NCI-H1417 (cell line): ENCODE measurements at regions not wholly inside any gene's neighbourhood (a gene's known extent, or its start where the extent isn't known, plus 50 kb on each side); places are given as distances from the start of the nearest gene placed in this dataset.
A peak's percentile ranks its signal among the peaks of the same experiment; 100 is the strongest.
"Not testable (repeated sequence)": the region's sequence is repeated elsewhere in the genome, so short reads cannot be mapped to it uniquely, and the experiment has no call there.

Experiments used
- DNase-seq, 3 experiments: peaks; one replicate each; lab custom pipeline; 2025; lab: John Stamatoyannopoulos, UW

- DNase-seq = no peak
Observed at GRCh38 chr3:103787164-103787871, 1352.5 kb downstream of the ZPLD1 start.

- DNase-seq = no peak
Observed at GRCh38 chr3:103787879-103788278, 1353.1 kb downstream of the ZPLD1 start.

- no peak for DNase-seq
Observed at GRCh38 chr3:103791786-103792515, 1357.1 kb downstream of the ZPLD1 start.

GRCh38 chr3:103794656-103795055 is 1359.8 kb downstream of the ZPLD1 start:
- DNase-seq = peak in 2 of 3 experiments; percentile 6 to 37

GRCh38 chr3:103796068-103796467 is 1361.3 kb downstream of the ZPLD1 start:
- no peak for DNase-seq

- DNase-seq = no peak
Observed at GRCh38 chr3:103803787-103804186, 1369.0 kb downstream of the ZPLD1 start.

GRCh38 chr3:103810167-103810566 is 1375.4 kb downstream of the ZPLD1 start:
- DNase-seq = no peak

- peak in 2 of 3 experiments; percentile 5 to 56 for DNase-seq
Observed at GRCh38 chr3:103813955-103814354, 1379.1 kb downstream of the ZPLD1 start.

- no peak for DNase-seq
Observed at GRCh38 chr3:103818398-103818797, 1383.6 kb downstream of the ZPLD1 start.

- peak in 1 of 3 experiments; percentile 31 for DNase-seq
Observed at GRCh38 chr3:103818800-103819199, 1384.0 kb downstream of the ZPLD1 start.

GRCh38 chr3:103825586-103825985 is 1390.8 kb downstream of the ZPLD1 start:
- DNase-seq = no peak

- DNase-seq = no peak
Observed at GRCh38 chr3:103829723-103830326, 1395.0 kb downstream of the ZPLD1 start.

GRCh38 chr3:103847081-103848062 is 1412.6 kb downstream of the ZPLD1 start:
- DNase-seq = no peak

- no peak for DNase-seq
Observed at GRCh38 chr3:103851793-103852192, 1417.0 kb downstream of the ZPLD1 start.

- DNase-seq = no peak
Observed at GRCh38 chr3:103862415-103862814, 1427.6 kb downstream of the ZPLD1 start.

GRCh38 chr3:103863381-103863780 is 1428.6 kb downstream of the ZPLD1 start:
- DNase-seq = no peak

GRCh38 chr3:103866113-103866512 is 1431.3 kb downstream of the ZPLD1 start:
- DNase-seq = no peak

- DNase-seq = no peak
Observed at GRCh38 chr3:103873021-103873420, 1438.2 kb downstream of the ZPLD1 start.

GRCh38 chr3:103873897-103874545 is 1439.2 kb downstream of the ZPLD1 start:
- no peak for DNase-seq

GRCh38 chr3:103881809-103882208 is 1447.0 kb downstream of the ZPLD1 start:
- not testable (repeated sequence) for DNase-seq

GRCh38 chr3:103889675-103890074 is 1454.9 kb downstream of the ZPLD1 start:
- no peak for DNase-seq
